GM12891 (cell line): ENCODE measurements at regions not wholly inside any gene's neighbourhood (a gene's known extent, or its start where the extent isn't known, plus 50 kb on each side); places are given as distances from the start of the nearest gene placed in this dataset.

Experiments
- PAX5 ChIP-seq: IDR thresholded peaks from 2 replicates; pipeline ENCODE4 v1.6.1; 2011; ENCODE audit warnings: low read length, moderate library complexity, mild to moderate bottlenecking; ENCODE audit not compliant: insufficient read depth, severe bottlenecking
- POLR2A ChIP-seq: IDR thresholded peaks from 2 replicates; pipeline ENCODE4 v1.6.1; 2011; ENCODE audit warnings: low read depth, low read length, control low read depth
- POLR2AphosphoS5 ChIP-seq: IDR thresholded peaks from 2 replicates; pipeline ENCODE4 v1.6.1; 2011; ENCODE audit warnings: low read depth, low read length, control low read depth
- POU2F2 ChIP-seq: IDR thresholded peaks from 2 replicates; pipeline ENCODE4 v1.6.1; 2011; ENCODE audit warnings: low read depth, mild to moderate bottlenecking, control low read depth, low read length, moderate library complexity
- SPI1 ChIP-seq: IDR thresholded peaks from 2 replicates; pipeline ENCODE4 v1.6.1; 2011; ENCODE audit warnings: low read depth, low read length, control low read depth
- TAF1 ChIP-seq: IDR thresholded peaks from 2 replicates; pipeline ENCODE4 v1.6.1; 2011; ENCODE audit warnings: low read depth, low read length, control low read depth

DNA sequence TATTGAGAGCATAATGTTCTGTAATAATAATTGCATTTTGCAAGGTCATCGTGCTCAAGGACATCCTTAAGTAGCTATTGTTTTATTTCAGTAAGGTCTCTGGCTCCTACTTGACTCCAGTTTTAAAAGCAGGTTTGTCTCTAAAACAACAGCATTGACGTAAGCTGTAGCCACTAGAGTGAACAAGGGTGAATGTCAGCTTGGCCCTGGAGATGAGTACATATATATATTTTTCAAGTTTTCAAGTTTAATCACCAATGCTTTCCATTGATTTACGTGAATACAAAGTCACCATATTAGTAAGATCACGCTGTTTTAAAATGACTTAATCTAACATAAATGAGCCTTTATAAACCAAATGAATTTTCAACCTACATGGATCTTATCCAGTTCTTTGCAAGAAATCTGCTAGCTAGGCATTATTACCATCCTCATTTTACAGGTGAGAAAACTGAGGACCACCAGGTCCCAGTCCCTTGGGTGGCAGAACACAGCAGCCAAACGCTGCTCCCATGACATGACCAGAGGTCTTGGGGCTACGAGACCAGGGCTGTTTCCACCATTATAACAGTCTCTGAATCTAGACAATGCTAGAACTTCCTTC lies 57.2 kb upstream of the ELMO1 start:
- TF ChIP-seq POLR2A (no peak), SPI1 (no peak), TAF1 (no peak), POLR2AphosphoS5 (no peak), POU2F2 (no peak), PAX5 (no peak)
